SU-DHL-6 (cell line): ENCODE measurements at regions not wholly inside any gene's neighbourhood (a gene's known extent, or its start where the extent isn't known, plus 50 kb on each side); places are given as distances from the start of the nearest gene placed in this dataset.

Experiments
- CTCF ChIP-seq: fragments of 200-600 bp; sonication (generic); IDR thresholded peaks from one replicate; pipeline ENCODE4 v1.5.1; 2017; ENCODE audit warnings: antibody characterized with exemption, mild to moderate bottlenecking, low read length, moderate library complexity; ENCODE audit not compliant: insufficient read depth, poor library complexity, severe bottlenecking
- EZH2phosphoT487 ChIP-seq: fragments of 200-600 bp; sonication (generic), shearing (Covaris generic); conservative IDR thresholded peaks from 2 replicates; pipeline ENCODE4 v1.6.1; 2018; ENCODE audit warnings: mild to moderate bottlenecking, antibody characterized with exemption, low read length, moderate library complexity, mixed read lengths

- TF ChIP-seq CTCF (no peak), EZH2phosphoT487 (no peak)
Observed at GRCh38 chr18:79608069-79608468, 71.5 kb upstream of the CTDP1 start.
